SK-N-SH (cell line): ENCODE measurements at regions not wholly inside any gene's neighbourhood (a gene's known extent, or its start where the extent isn't known, plus 50 kb on each side); places are given as distances from the start of the nearest gene placed in this dataset.

Experiments
- CTCF ChIA-PET: fragments of 300-600, 350-600 bp; formaldehyde crosslinking; extraction: SDS; loops from one replicate; lab custom pipeline; 2021; lab: Yijun Ruan, JAX
- POLR2A ChIA-PET: fragments of 350-600 bp; sonication (Branson Sonifier 250); formaldehyde crosslinking; extraction: SDS; loops from one replicate; lab custom pipeline; 2020; ENCODE audit warnings: antibody characterized with exemption, inconsistent platforms; lab: Yijun Ruan, JAX
- DNase-seq: peaks from one replicate; pipeline ENCODE4 v3.0.0; 2012
- H2AFZ ChIP-seq: fragments of 200-600 bp; sonication (generic); 2 replicates; pipeline ENCODE4 v1.8.1; 2016; ENCODE audit warnings: antibody characterized with exemption, mild to moderate bottlenecking, low read depth
- H3F3A ChIP-seq: fragments of 200-600 bp; sonication (generic); replicated peaks from 2 replicates; pipeline ENCODE3; 2016; ENCODE audit warnings: antibody characterized with exemption, mild to moderate bottlenecking; ENCODE audit not compliant: insufficient read depth
- H3K27ac ChIP-seq, 2 experiments: fragments of 200-500 bp in 1 of 2; fragments of 200-600 bp in 1 of 2; sonication (Bioruptor generic) in 1 of 2; sonication (generic), shearing (Covaris generic) in 1 of 2; 2 replicates each; pipeline versions ENCODE4 v1.5.1 to v1.6.1; 2014 to 2016; ENCODE audit warnings: low read depth in 2 of 2, inconsistent platforms in 1 of 2, low read length in 1 of 2, mild to moderate bottlenecking in 1 of 2, mixed read lengths in 1 of 2
- H3K27me3 ChIP-seq: fragments of 200-600 bp; sonication (generic), shearing (Covaris generic); 2 replicates; pipeline ENCODE4 v1.6.1; 2016; ENCODE audit warnings: mixed run types; ENCODE audit not compliant: insufficient read depth
- H3K36me3 ChIP-seq, 2 experiments: fragments of 200-500 bp in 1 of 2; fragments of 200-600 bp in 1 of 2; sonication (Bioruptor generic) in 1 of 2; sonication (generic) in 1 of 2; replicated peaks in 1 of 2; 2 replicates each; pipeline versions ENCODE3 to v1.5.1; 2014 to 2016; ENCODE audit warnings: low read length in 1 of 2, mild to moderate bottlenecking in 1 of 2; ENCODE audit not compliant: insufficient read depth in 2 of 2, control insufficient read depth in 1 of 2
- H3K4me1 ChIP-seq, 2 experiments: fragments of 200-500 bp in 1 of 2; fragments of 200-600 bp in 1 of 2; sonication (Bioruptor generic) in 1 of 2; sonication (generic), shearing (Covaris generic) in 1 of 2; 2 replicates each; pipeline versions ENCODE4 v1.5.1 to v1.6.1; 2014 to 2016; ENCODE audit warnings: low read depth in 1 of 2, low read length in 1 of 2, mixed run types in 1 of 2; ENCODE audit not compliant: insufficient read depth in 2 of 2, control insufficient read depth in 1 of 2
- H3K4me2 ChIP-seq: fragments of 200-600 bp; sonication (generic), shearing (Covaris generic); 2 replicates; pipeline ENCODE4 v1.6.1; 2017; ENCODE audit warnings: mixed run types
- H3K4me3 ChIP-seq, 2 experiments: fragments of 200-500 bp in 1 of 2; fragments of 200-600 bp in 1 of 2; sonication (Bioruptor generic) in 1 of 2; sonication (generic), shearing (Covaris generic) in 1 of 2; 2 replicates each; pipeline versions ENCODE4 v1.5.1 to v1.8.1; 2014 to 2016; ENCODE audit warnings: low read depth in 2 of 2, inconsistent platforms in 1 of 2, low read length in 1 of 2, mild to moderate bottlenecking in 1 of 2, mixed read lengths in 1 of 2, moderate library complexity in 1 of 2
- H3K79me2 ChIP-seq: fragments of 200-600 bp; sonication (generic); 2 replicates; pipeline ENCODE4 v1.8.1; 2017; ENCODE audit warnings: mild to moderate bottlenecking; ENCODE audit not compliant: insufficient read depth
- H3K9ac ChIP-seq: fragments of 200-600 bp; sonication (generic); 2 replicates; pipeline ENCODE4 v1.6.1; 2017; ENCODE audit warnings: mixed run types
- H3K9me2 ChIP-seq: fragments of 200-600 bp; sonication (generic); 2 replicates; pipeline ENCODE4 v1.6.1; 2017; ENCODE audit warnings: mixed run types
- H3K9me3 ChIP-seq: fragments of 200-600 bp; sonication (generic); 2 replicates; pipeline ENCODE4 v1.6.1; 2017; ENCODE audit warnings: mixed run types, mild to moderate bottlenecking, moderate library complexity
- H4K20me1 ChIP-seq: fragments of 200-600 bp; sonication (generic); 2 replicates; pipeline ENCODE4 v1.6.1; 2017; ENCODE audit warnings: mild to moderate bottlenecking, mixed run types; ENCODE audit not compliant: insufficient read depth
- CHD2 ChIP-seq: fragments of 150-350 bp; IDR thresholded peaks from 2 replicates; pipeline ENCODE4 v1.6.1; 2018; ENCODE audit warnings: low read length; ENCODE audit not compliant: partially characterized antibody
- ELF1 ChIP-seq: IDR thresholded peaks from 2 replicates; pipeline ENCODE4 v1.4.0; 2012
- EP300 ChIP-seq, 2 experiments: IDR thresholded peaks; 2 replicates each; pipeline versions ENCODE4 v1.4.0 to v1.6.1; 2012; ENCODE audit warnings: borderline replicate concordance in 1 of 2, low read depth in 1 of 2, low read length in 1 of 2
- EZH2phosphoT487 ChIP-seq: fragments of 200-600 bp; sonication (generic); IDR thresholded peaks from 2 replicates; pipeline ENCODE4 v1.6.1; 2017; ENCODE audit warnings: low read depth, mixed run types, mild to moderate bottlenecking, antibody characterized with exemption, moderate library complexity, borderline replicate concordance
- FOSL2 ChIP-seq: IDR thresholded peaks from 2 replicates; pipeline ENCODE4 v1.4.0; 2012; ENCODE audit warnings: low read depth, mild to moderate bottlenecking, moderate library complexity, borderline replicate concordance
- FOXM1 ChIP-seq: IDR thresholded peaks from 2 replicates; pipeline ENCODE4 v1.4.0; 2012; ENCODE audit warnings: low read depth, mild to moderate bottlenecking
- GABPA ChIP-seq: IDR thresholded peaks from 2 replicates; pipeline ENCODE4 v1.4.0; 2012; ENCODE audit warnings: low read depth, mild to moderate bottlenecking
- JUND ChIP-seq: IDR thresholded peaks from 2 replicates; pipeline ENCODE4 v1.4.0; 2012
- NRF1 ChIP-seq: IDR thresholded peaks from 2 replicates; pipeline ENCODE4 v1.6.1; 2012; ENCODE audit warnings: low read depth, mild to moderate bottlenecking, low read length
- RAD21 ChIP-seq: IDR thresholded peaks from 2 replicates; pipeline ENCODE4 v1.6.1; 2012; ENCODE audit warnings: mild to moderate bottlenecking, low read length
- REST ChIP-seq: IDR thresholded peaks from 2 replicates; pipeline ENCODE4 v1.6.1; 2012; ENCODE audit warnings: mild to moderate bottlenecking, low read depth, low read length, moderate library complexity
- RXRA ChIP-seq: IDR thresholded peaks from 2 replicates; pipeline ENCODE4 v1.4.0; 2012; ENCODE audit warnings: low read depth, mild to moderate bottlenecking, borderline replicate concordance
- SMC3 ChIP-seq: IDR thresholded peaks from 2 replicates; pipeline ENCODE4 v1.6.1; 2012; ENCODE audit warnings: low read depth, low read length, improper control_type of control experiment
- TEAD4 ChIP-seq: IDR thresholded peaks from 2 replicates; pipeline ENCODE4 v1.4.0; 2012; ENCODE audit warnings: mild to moderate bottlenecking, borderline replicate concordance; ENCODE audit not compliant: insufficient read depth
- USF1 ChIP-seq: IDR thresholded peaks from 2 replicates; pipeline ENCODE4 v1.4.0; 2012; ENCODE audit warnings: low read depth, borderline replicate concordance
- YY1 ChIP-seq: IDR thresholded peaks from 2 replicates; pipeline ENCODE4 v1.4.0; 2012; ENCODE audit warnings: low read depth, mild to moderate bottlenecking
- WGBS: methylation state at CpG from one replicate; pipeline ENCODE4 v1.1.6; 2017; ENCODE audit warnings: low lambda C conversion rate; 5-methylcytosine and 5-hydroxymethylcytosine counted together
- TF ChIP-seq, protein P1 (sequence below): fragments of 150-350 bp; IDR thresholded peaks from 2 replicates; pipeline ENCODE4 v1.6.1; 2016; ENCODE audit warnings: mild to moderate bottlenecking, low read depth, low read length
- TF ChIP-seq, protein P2 (sequence below): IDR thresholded peaks from 2 replicates; pipeline ENCODE4; 2012
- TF ChIP-seq, protein P3 (sequence below): IDR thresholded peaks from 2 replicates; pipeline ENCODE4 v1.4.0; 2012; ENCODE audit warnings: low read depth, borderline replicate concordance

DNA sequence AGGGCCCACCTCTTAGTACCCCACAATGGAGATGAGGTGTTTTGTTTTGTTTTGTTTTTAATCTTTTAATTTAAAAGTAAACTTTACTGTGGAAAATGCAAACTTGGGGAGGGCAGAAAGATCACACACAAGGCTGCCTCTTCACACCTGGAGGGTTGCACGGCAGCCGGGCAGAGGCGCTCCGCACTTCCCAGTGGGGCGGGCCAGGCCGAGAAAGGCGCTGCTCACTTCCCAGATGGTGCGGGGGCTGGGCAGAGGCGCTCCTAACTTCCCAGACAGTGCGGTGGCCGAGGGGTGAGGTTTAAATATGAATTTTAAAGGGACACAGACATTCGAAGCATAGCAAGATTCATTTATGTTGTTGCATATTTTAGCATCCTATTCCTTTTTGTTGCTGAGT is 235.9 kb upstream of the MTPN start:
- ChIA-PET POLR2A (no interaction called here), CTCF (no interaction called here)
- H3K36me3 ChIP-seq = no peaks in the 10 kb centered on the region
- 62% methylated on average over 12 of the region's 12 CpGs for WGBS
- H3K27me3 ChIP-seq = no peaks in the 10 kb centered on the region
- H3K9me3 ChIP-seq = no peaks in the 10 kb centered on the region; the same call in 1 of the 2 replicates
- H3K9me2 ChIP-seq = no peaks in the 10 kb centered on the region
- no peak overlapping the region for H3K9ac ChIP-seq
- H3K27ac ChIP-seq = no peak overlapping the region
- H3F3A ChIP-seq = no peaks in the 10 kb centered on the region
- no peak overlapping the region for H2AFZ ChIP-seq
- DNase-seq = no peak
- TF ChIP-seq JUND (no peak), TEAD4 (no peak), RXRA (no peak), ELF1 (no peak), REST (no peak), USF1 (no peak), SMC3 (no peak), RAD21 (no peak), NRF1 (no peak), YY1 (no peak), FOSL2 (no peak)
- TF ChIP-seq, protein P1, sequence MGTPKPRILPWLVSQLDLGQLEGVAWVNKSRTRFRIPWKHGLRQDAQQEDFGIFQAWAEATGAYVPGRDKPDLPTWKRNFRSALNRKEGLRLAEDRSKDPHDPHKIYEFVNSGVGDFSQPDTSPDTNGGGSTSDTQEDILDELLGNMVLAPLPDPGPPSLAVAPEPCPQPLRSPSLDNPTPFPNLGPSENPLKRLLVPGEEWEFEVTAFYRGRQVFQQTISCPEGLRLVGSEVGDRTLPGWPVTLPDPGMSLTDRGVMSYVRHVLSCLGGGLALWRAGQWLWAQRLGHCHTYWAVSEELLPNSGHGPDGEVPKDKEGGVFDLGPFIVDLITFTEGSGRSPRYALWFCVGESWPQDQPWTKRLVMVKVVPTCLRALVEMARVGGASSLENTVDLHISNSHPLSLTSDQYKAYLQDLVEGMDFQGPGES = no peak
- H3K79me2 ChIP-seq = no peaks in the 10 kb centered on the region
- no peaks in the 10 kb centered on the region; a peak in 1 of 4 replicates for H3K4me1 ChIP-seq
- no peak overlapping the region for H3K4me2 ChIP-seq
- no peaks in the 10 kb centered on the region for H4K20me1 ChIP-seq
- no peak overlapping the region for H3K4me3 ChIP-seq

DNA sequence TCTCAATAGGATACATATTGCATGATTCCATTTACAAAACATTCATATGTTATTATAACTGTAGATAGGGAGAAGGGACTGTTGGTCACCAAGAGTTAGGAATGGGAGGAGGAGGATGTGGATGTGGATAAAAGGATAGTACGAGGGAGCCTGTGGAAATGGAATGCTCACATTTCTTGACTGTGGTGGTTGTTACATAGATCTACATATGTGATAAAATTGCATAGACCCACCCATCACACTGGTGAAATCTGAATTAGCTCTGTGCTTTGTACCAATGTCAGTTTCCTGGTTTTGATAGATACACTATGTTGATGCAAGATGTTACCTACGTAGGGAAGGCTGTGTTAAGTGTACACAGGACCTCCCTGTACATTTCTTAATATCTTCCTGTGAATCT is 233.5 kb upstream of the MTPN start:
- Histone ChIP-seq H3K9me3 (no peaks in the 10 kb centered on the region; the same call in 1 of the 2 replicates), H3K4me1 (no peaks in the 10 kb centered on the region; a peak in 1 of 4 replicates), H3K27me3 (no peaks in the 10 kb centered on the region), H3K9me2 (no peaks in the 10 kb centered on the region), H3K27ac (no peak overlapping the region), H3K36me3 (no peaks in the 10 kb centered on the region), H3K9ac (no peak overlapping the region), H3K79me2 (no peaks in the 10 kb centered on the region), H3F3A (no peaks in the 10 kb centered on the region), H4K20me1 (no peaks in the 10 kb centered on the region), H3K4me2 (no peak overlapping the region), H2AFZ (no peak overlapping the region), H3K4me3 (no peak overlapping the region)
- DNase-seq = no peak
- TF ChIP-seq, protein P2, sequence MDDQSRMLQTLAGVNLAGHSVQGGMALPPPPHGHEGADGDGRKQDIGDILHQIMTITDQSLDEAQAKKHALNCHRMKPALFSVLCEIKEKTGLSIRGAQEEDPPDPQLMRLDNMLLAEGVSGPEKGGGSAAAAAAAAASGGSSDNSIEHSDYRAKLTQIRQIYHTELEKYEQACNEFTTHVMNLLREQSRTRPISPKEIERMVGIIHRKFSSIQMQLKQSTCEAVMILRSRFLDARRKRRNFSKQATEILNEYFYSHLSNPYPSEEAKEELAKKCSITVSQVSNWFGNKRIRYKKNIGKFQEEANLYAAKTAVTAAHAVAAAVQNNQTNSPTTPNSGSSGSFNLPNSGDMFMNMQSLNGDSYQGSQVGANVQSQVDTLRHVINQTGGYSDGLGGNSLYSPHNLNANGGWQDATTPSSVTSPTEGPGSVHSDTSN = no peak
- TF ChIP-seq SMC3 = no peak
- TF ChIP-seq CHD2 = no peak
- TF ChIP-seq ELF1 = no peak
- TF ChIP-seq EP300 (IDR thresholded peaks at IDR 0.05; ENCODE audit: borderline replicate concordance in 1 of 2, low read depth in 1 of 2, low read length in 1 of 2) = no peak
- TF ChIP-seq EZH2phosphoT487 = no peak
- no peak for TF ChIP-seq FOXM1
- no peak for TF ChIP-seq GABPA
- TF ChIP-seq, protein P3, sequence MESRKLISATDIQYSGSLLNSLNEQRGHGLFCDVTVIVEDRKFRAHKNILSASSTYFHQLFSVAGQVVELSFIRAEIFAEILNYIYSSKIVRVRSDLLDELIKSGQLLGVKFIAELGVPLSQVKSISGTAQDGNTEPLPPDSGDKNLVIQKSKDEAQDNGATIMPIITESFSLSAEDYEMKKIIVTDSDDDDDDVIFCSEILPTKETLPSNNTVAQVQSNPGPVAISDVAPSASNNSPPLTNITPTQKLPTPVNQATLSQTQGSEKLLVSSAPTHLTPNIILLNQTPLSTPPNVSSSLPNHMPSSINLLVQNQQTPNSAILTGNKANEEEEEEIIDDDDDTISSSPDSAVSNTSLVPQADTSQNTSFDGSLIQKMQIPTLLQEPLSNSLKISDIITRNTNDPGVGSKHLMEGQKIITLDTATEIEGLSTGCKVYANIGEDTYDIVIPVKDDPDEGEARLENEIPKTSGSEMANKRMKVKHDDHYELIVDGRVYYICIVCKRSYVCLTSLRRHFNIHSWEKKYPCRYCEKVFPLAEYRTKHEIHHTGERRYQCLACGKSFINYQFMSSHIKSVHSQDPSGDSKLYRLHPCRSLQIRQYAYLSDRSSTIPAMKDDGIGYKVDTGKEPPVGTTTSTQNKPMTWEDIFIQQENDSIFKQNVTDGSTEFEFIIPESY = no peak
- TF ChIP-seq RXRA = no peak
- ChIA-PET POLR2A (no interaction called here), CTCF (no interaction called here)
- 15% methylated on average over 2 of the region's 2 CpGs for WGBS
